HG03558 (cell line): ENCODE measurements at regions not wholly inside any gene's neighbourhood (a gene's known extent, or its start where the extent isn't known, plus 50 kb on each side); places are given as distances from the start of the nearest gene placed in this dataset.

Source experiments
- ATAC-seq: cut with Tn5 transposase; IDR thresholded peaks from one replicate; pipeline ENCODE4 v1.9.1; 2021; ENCODE audit warnings: moderate number of reproducible peaks; ENCODE audit not compliant: unreplicated experiment; ENCODE audit errors: extremely low read depth

DNA sequence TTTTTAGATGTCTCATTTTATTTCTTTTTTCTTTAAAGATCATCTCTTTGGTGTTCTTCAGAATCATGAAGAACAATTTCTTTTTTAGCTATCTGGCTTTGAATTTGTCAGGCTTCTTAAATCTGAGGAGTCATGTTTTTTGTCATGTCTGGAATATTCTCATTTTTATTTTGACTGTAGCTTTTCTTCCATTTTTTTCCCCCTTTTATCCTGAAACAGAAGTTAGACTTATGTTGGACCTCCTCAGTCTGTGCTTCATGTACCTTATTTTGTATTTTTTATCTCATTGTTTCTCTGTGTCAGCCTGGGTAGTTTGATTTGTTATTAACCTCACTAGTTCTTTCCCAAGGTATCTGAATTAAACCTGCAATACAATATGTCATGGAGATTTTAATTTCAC, 319.2 kb upstream of the ADGRL4 start:
- ATAC-seq, result no peak

DNA sequence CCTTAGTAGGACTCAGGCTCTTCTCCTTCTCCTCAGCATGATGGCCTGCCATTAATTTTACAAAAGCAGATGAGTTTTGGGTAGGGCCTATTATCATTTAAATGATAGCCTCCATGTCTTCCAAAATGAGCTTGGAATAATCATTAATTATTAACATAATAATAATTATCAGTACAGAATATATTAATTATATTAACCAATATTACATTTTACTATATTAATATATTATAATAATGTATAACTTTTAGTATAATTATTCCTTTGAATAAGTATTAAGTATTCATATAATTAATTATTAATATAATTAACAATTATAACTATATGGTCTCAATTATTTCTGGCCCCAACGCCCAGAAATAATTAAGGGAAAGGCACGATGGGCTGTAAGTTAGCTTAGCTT, 318.6 kb upstream of the ADGRL4 start:
- no peak for ATAC-seq

GRCh38 chr1:79323239-79324025, 316.9 kb upstream of the ADGRL4 start:
- ATAC-seq, result no peak

- no peak for ATAC-seq
Measured at GRCh38 chr1:79322511-79323027, 316.0 kb upstream of the ADGRL4 start.

DNA sequence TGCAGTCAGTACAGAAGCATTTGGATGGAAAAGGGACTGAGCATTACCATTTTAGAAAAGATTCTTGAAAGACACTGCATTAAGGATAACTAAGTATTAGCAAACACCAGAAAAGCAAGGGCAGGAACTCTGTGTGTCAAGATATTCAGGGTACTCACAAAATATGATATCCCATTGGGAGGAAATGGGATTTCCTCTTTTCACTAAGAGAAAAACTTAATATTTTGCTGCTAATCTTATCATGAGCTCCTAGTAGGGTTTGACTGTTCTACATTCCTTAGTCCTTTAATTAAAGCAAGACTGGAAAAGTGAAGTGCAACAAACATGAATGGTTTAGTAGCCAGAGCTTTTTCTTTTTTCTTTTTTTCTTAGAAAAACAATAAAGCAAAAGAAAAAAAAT, 305.9 kb upstream of the ADGRL4 start:
- ATAC-seq, result no peak

DNA sequence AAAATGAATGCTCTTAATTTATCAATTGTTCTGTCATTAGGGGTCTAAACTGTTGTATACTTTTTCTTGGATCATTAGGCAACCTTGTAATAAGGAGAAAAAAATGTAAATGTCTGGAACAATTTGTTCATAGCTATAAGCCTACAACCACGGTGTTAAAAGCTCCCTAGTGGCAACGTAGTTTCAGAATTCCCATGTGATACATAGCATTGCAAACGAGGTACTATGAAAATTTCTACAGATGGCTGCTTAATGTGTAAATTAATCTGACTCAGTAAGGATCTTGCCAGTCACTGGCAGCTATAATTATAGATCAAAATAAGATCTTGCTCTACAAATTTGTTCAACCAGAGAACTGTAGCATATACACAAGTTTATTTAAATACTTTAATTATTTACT, 304.1 kb upstream of the ADGRL4 start:
- no peak for ATAC-seq

DNA sequence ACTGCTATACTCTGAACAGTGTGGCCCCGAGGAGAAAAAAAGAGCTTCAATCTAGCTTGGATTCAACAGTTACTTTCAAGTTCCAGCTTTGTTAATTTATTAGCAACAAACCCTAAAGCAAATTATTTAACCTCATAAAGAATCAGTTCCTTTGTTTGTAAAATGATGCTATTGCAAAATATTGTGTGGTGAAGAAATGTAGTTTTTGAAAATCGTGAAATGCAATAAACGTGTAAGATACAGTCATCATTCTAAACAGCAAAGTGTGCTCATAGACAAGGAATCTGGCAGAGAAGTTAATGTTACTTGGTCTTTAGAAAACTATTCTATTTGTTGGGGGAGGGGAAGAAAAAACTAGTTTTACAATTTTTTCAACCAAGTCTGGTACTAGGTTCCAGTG, 297.6 kb upstream of the ADGRL4 start:
- no peak for ATAC-seq

GRCh38 chr1:79303040-79303439, 296.5 kb upstream of the ADGRL4 start:
- ATAC-seq, result no peak

- no peak for ATAC-seq
Measured at GRCh38 chr1:79302380-79302930, 295.9 kb upstream of the ADGRL4 start.

DNA sequence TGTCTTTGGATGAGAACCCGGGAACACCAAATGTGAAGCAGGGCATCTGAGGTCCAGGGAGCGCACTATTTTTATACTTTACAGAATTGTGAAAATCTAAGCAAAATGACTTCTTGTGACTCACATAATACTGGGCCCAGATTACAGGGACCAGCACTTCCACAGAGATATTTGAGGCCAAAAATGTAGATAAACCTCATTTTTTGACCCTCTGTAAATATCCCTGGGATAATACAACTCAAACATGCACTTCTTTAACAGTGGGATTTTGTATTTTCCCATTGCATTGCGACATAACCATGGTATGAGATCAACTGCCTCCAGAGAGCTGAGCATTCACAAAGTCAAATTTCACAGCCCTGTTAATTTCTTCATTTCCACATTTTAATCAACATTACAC, 289.4 kb upstream of the ADGRL4 start:
- no peak for ATAC-seq

GRCh38 chr1:79293611-79294010, 287.1 kb upstream of the ADGRL4 start:
- ATAC-seq, result no peak

- ATAC-seq, result no peak
Measured at GRCh38 chr1:79290927-79291474, 284.5 kb upstream of the ADGRL4 start.

GRCh38 chr1:79287982-79288381, 281.5 kb upstream of the ADGRL4 start:
- no peak for ATAC-seq

- no peak for ATAC-seq
Measured at GRCh38 chr1:79285667-79286066, 279.1 kb upstream of the ADGRL4 start.

GRCh38 chr1:79283451-79283850, 276.9 kb upstream of the ADGRL4 start:
- ATAC-seq, result no peak

- no peak for ATAC-seq
Measured at GRCh38 chr1:79281442-79281841, 274.9 kb upstream of the ADGRL4 start.

GRCh38 chr1:79271759-79272158, 265.2 kb upstream of the ADGRL4 start:
- ATAC-seq, result no peak

DNA sequence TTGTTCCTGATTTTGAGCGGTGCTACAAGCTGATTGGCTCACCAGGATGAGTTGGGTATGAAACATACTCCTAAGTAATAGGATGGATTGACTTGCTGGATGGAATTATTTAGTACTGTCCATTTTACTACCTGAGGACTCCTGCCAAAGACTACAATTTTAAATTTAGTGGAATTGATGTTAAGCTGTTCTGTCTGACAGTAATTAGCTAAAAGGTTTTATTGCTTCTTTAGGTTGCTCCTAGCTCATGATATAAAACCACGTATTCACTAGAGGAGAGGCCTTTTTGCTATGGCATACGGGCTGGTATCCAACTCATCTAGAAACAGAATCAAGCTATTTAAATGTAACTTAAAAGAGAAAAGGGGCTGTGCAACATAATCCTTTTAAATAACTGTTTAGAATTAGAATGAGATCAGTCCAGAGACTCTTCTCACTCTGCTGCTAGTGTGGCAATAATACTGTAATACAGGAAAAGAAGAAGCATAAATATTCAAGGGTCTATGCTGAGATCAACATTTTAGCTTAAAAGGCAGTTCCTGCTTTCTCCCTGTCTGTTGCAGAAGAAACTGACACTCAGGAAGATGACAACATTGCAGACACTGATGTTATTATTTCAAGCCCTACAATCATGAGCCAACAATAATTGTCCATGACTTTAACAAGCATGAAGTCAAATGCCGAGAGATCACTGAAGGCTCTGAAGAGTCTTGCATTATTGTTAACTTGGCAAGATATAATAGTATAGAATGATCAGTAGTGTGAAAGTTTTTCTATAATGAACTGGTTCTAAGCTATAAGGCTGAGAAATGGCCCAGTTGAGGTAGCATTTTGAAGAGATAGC, 258.7 kb upstream of the ADGRL4 start:
- no peak for ATAC-seq

DNA sequence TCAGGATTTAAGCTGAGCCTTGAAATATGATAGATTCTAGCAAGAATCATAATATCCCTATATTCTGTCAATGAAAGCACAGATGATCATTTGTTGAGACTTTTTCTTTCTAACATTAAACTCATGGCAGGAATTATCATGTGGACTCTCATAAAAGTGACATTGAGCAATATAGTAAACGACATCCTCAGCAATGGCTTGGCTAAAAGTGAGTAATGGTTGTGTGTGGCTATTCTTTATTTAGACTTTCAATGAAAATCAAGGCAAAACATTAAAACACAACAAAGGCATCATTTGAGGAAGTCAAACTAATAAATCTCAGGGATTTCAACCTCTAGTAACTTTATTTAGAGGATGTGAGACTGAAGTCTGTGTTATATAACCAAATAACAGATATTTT, 257.8 kb upstream of the ADGRL4 start:
- no peak for ATAC-seq

DNA sequence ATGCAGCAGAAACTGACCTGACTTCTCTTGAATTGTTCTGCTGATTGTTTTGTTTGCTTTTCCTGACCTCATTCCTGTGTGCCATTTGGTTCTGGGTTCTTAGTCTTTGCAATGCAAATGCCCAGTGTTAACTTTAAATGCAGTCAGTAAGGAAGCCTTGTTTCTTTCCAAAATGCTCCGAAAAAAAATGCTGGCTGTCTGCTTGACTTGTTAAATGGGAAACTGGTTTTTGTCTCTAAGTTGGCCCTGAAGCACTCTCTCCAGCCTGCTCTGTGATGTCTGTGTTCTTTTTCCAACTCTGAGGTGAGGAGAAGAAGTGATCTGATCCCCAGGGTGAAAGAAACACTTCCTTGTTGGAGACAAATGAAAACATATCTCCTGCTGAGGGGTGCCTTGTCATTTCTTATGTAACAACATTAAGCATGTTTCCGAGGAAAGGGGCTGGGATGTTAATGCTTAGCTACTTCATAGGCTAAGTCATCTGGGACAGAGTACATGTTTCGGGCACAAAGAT, 256.3 kb upstream of the ADGRL4 start:
- no peak for ATAC-seq
